Activated CD4-positive, alpha-beta T cell treated with anti-CD3 and anti-CD28 coated beads, Interleukin-2, amount 10 ng/mL, durations not matched to agents 7 days and 5 days (primary cell): ENCODE measurements at regions not wholly inside any gene's neighbourhood (a gene's known extent, or its start where the extent isn't known, plus 50 kb on each side); places are given as distances from the start of the nearest gene placed in this dataset.
"Not testable (repeated sequence)": the region's sequence is repeated elsewhere in the genome, so short reads cannot be mapped to it uniquely, and the experiment has no call there.

ENCODE experiments used
- CTCF ChIA-PET: fragments of 350-600 bp; sonication (Branson Sonifier 250); formaldehyde crosslinking; loops from one replicate; lab custom pipeline; 2021; ENCODE audit warnings: antibody characterized with exemption; lab: Charles Lee
- POLR2A ChIA-PET: fragments of 350-600 bp; sonication (Branson Sonifier 250); formaldehyde crosslinking; loops from one replicate; lab custom pipeline; 2021; ENCODE audit warnings: antibody characterized with exemption; lab: Charles Lee
- DNase-seq: peaks from one replicate; pipeline ENCODE4 v3.0.0-alpha.2; 2020
- H3K27ac Mint-ChIP-seq: one replicate; pipeline ENCODE4 v1.8.0; 2021; ENCODE audit warnings: mild to moderate bottlenecking, moderate library complexity, mixed read lengths
- H3K27me3 Mint-ChIP-seq: one replicate; pipeline ENCODE4 v1.8.0; 2021; ENCODE audit warnings: mixed read lengths
- H3K36me3 Mint-ChIP-seq: one replicate; pipeline ENCODE4 v1.8.0; 2021; ENCODE audit warnings: low read depth, mixed read lengths
- H3K4me1 Mint-ChIP-seq: one replicate; pipeline ENCODE4 v1.8.0; 2021; ENCODE audit warnings: mixed read lengths
- H3K4me3 Mint-ChIP-seq: one replicate; pipeline ENCODE4 v1.8.0; 2021; ENCODE audit warnings: mild to moderate bottlenecking, moderate library complexity, mixed read lengths
- H3K9me3 Mint-ChIP-seq: one replicate; pipeline ENCODE4 v1.8.0; 2021; ENCODE audit warnings: mixed read lengths

DNA sequence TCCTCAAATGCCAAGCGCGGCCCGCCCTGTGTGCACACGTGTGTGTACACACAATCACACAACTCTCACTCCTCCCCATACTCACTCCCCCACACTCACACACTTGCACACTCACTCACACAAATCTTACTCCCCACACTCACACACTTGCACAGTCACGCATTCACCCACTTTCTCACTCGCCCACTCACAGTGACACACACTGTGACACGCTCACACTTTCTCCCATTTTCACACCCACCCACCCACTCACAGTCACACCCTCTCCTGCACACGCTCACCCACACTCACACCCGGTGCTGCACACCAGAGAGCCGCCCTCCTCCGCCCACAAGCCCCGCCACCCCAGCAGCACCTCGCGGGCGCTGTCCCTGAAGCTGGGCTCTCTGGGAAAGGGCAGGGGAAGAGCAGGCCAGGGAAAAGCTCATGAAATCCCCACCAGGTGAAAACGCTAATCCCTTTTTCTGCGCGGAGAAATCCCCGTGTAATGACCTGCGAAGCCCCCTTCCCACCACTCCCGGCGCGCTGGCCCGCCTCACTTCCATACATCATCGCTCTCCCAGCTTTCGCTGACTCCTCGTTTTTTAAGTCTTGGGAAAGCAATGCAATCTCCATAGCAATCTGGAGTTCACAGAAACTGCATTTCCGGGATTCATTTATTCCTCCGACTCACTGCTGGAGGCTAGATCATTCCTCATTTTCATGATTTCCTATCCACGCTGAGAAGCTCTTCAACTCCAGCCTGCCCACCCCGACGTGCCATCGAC is 211.6 kb upstream of the LRRC61 start:
- H3K4me1 Mint-ChIP-seq, CTCF ChIA-PET, POLR2A ChIA-PET, H3K4me3 Mint-ChIP-seq, H3K36me3 Mint-ChIP-seq, H3K9me3 Mint-ChIP-seq, DNase-seq, H3K27ac Mint-ChIP-seq: not testable (repeated sequence)
- peaks cover 28% of the 10 kb centered on the region for H3K27me3 Mint-ChIP-seq

DNA sequence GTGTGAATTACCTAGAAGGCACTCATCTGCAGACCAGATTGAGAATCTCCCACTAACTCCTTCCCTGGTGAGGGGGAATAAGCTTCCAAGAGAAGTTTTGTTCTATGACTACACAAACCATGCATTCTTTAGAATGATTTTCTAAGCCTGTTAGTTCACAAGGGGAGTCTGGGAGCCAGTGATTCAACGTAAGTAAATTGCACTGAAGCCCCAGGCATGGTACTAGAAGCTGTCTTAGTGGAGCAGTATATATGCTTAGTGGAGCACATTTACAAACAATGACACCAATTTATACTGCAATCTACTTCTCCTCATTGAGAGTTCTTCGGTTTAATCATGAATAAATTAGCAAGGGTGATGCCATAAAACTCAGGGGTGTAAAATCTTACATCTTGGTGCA is 209.9 kb upstream of the LRRC61 start:
- POLR2A ChIA-PET, DNase-seq, H3K4me3 Mint-ChIP-seq, H3K36me3 Mint-ChIP-seq, H3K27ac Mint-ChIP-seq, CTCF ChIA-PET, H3K9me3 Mint-ChIP-seq, H3K4me1 Mint-ChIP-seq: not testable (repeated sequence)
- peaks cover 28% of the 10 kb centered on the region for H3K27me3 Mint-ChIP-seq

DNA sequence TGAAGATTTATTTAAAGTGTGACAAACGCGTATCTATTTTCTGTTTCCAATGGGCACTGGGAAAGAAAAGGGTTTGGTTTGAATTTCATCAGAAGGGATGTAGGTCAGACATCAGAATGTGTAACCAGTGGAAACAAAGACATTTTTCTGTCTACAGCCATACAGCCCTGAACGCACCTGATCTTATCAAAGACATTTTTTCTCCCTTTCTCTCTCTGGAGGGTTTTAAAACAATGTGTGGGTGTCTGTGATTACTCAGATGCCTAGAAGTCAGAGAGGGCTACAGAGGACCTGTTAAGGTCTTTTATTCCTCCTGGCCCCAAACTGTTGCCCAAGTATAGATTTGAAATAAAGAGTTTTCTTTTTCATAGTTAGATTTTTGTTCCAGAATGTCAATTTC is 208.6 kb upstream of the LRRC61 start:
- H3K9me3 Mint-ChIP-seq, POLR2A ChIA-PET, H3K4me1 Mint-ChIP-seq, H3K36me3 Mint-ChIP-seq, H3K27ac Mint-ChIP-seq, H3K4me3 Mint-ChIP-seq, DNase-seq: not testable (repeated sequence)
- CTCF ChIA-PET = interaction anchor here (0.6 kb wide), 1 partner anchor 171 kb away, joined by 3 read pairs; no protein-coding TSS in a partner anchor
- H3K27me3 Mint-ChIP-seq = peaks cover 32% of the 10 kb centered on the region

DNA sequence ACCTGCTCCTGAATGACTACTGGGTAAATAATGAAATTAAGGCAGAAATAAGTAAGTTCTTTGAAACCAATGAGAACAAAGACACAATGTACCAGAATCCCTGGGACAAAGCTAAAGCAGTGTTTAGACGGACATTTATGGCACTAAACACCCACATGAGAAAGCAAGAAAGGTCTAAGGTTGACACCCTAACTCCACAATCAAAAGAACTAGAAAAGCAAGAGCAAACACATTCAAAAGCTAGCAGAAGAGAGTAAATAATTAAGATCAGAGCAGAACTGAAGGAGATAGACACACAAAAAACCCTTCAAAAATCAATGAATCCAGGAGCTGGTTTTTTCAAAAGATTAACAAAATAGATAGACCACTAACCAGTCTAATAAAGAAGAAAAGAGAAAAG is 203.2 kb upstream of the LRRC61 start:
- DNase-seq, H3K4me1 Mint-ChIP-seq, H3K36me3 Mint-ChIP-seq, H3K4me3 Mint-ChIP-seq, CTCF ChIA-PET, H3K27ac Mint-ChIP-seq, POLR2A ChIA-PET, H3K9me3 Mint-ChIP-seq: not testable (repeated sequence)
- H3K27me3 Mint-ChIP-seq = peaks cover 35% of the 10 kb centered on the region

DNA sequence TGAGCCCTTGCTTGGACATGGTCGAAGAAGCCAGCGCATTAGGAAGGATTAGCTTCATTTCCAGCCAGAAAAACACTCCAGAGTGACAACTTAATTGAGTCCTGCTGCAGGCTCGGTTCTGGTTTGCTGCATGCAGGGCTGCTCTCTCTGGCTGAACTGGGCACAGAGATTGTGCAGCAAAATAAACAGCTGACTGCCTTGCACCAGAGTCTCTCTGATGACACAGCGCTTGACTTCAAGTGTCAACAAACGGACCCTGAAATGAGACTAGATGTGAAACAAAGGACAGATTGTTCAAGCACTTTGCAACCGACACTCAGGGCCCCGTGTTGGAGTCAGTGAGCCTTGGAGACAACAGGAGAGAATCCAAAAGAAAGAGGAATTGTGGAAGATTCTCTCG is 197.3 kb upstream of the LRRC61 start:
- POLR2A ChIA-PET, H3K4me1 Mint-ChIP-seq, H3K36me3 Mint-ChIP-seq, DNase-seq, H3K27ac Mint-ChIP-seq, CTCF ChIA-PET, H3K4me3 Mint-ChIP-seq, H3K9me3 Mint-ChIP-seq: not testable (repeated sequence)
- H3K27me3 Mint-ChIP-seq = peaks cover 14% of the 10 kb centered on the region

DNA sequence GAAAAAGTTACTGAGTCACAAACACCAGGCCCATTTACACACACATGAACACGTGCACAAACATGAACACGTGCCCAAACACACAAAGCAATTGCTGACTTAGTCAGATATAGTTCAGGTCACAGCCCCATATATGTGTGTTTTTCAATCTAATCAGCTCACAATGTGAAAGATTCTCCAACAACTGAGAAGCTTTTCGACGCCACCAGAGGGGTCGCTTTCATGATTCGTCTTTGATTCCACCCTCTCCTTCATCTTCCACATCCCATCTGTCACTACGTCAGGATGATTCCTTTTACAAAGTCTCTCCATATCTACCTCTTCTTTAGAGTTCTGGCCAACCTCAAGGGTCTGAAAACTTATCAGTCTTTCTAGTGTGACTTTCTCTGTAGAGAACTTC is 188.7 kb upstream of the LRRC61 start:
- H3K4me1 Mint-ChIP-seq, POLR2A ChIA-PET, H3K27ac Mint-ChIP-seq, H3K27me3 Mint-ChIP-seq, CTCF ChIA-PET, DNase-seq, H3K4me3 Mint-ChIP-seq, H3K9me3 Mint-ChIP-seq, H3K36me3 Mint-ChIP-seq: not testable (repeated sequence)

DNA sequence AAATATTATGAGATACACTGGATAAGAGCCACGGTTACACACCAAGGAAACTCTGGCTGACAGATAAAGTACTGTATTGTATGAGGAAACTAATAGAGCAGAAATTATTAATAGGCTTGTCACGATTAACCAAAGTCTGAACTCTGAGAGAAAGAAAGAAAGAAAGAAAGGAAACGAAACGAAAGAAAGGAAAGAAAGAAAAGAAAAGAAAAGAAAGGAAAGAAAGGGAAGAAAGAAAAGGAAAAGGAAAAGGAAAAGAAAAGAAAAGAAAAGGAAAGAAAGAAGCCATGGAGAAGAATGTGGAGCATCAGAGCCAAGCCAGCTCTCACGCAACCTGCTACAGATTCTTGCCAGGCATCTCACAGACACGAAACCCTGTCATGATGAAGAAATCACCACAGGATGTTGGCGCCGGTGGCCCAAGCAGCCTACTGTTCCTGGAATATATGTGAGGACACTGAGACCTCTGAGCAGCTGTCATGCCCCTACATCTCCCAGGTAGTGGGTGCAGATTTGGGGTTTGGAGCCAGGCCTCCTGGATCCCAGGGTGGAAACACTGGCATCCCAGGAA is 187.4 kb upstream of the LRRC61 start:
- H3K27me3 Mint-ChIP-seq, H3K27ac Mint-ChIP-seq, DNase-seq, H3K9me3 Mint-ChIP-seq, H3K36me3 Mint-ChIP-seq, H3K4me3 Mint-ChIP-seq, H3K4me1 Mint-ChIP-seq, CTCF ChIA-PET, POLR2A ChIA-PET: not testable (repeated sequence)

DNA sequence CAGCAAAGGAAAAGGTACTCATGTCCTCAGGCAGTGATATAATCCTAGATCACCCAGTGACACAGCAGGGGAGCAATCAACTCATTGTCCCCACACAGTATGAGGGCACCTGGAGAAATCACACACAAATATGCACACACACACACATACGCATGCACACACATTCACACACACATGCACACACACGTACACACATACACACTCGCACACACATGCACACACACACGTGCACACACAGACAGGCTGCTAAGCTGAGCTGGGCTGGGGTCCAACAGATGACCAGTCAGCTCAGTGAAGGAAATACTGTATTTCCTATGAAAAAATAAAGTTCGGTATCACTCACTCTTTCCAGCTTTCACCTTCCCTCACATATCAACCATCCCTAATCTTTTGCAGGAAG is 183.3 kb upstream of the LRRC61 start:
- DNase-seq, H3K36me3 Mint-ChIP-seq, CTCF ChIA-PET, H3K9me3 Mint-ChIP-seq, H3K27ac Mint-ChIP-seq, H3K4me3 Mint-ChIP-seq, H3K27me3 Mint-ChIP-seq, H3K4me1 Mint-ChIP-seq, POLR2A ChIA-PET: not testable (repeated sequence)

DNA sequence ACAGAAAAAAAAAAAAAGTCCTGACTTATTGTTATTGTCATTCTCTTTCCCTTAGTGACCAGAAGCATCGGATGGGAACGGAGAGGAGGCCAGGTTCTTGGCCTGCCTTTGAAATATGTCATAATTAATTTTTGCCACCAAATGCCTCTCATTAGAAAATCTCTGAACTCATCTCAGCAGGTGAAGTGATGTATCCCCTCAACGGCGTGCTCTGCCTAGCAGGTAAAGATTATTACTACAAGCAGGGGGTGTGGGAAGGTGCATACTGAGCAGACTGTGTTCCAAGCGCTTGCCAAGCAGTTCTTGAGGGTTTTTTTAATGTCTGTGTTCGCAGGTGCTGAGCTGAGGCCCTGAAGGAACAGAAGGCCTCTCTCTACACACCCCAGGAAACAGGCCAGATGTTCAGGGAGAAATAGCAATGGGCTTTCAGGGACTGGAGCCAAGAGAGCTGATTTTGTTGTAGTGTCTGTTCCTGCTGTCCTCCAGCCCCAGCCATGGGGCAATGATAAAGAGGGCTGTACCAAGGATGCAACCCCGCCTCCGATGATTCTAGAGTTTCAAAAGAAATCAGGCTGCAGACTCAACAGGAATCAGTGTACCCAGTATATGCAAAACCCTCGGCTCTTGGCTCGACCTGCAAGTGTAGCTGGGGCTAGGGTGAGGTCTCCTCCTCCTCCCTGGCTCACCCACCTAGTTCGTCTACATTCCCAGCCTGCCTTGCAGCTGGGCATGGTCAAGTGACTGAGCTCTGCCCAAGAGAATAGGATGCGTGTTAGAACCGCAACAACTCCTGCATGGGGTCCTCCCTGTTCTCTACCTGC is 181.4 kb upstream of the LRRC61 start:
- H3K4me3 Mint-ChIP-seq, H3K4me1 Mint-ChIP-seq, CTCF ChIA-PET, H3K36me3 Mint-ChIP-seq, POLR2A ChIA-PET, H3K27ac Mint-ChIP-seq, H3K27me3 Mint-ChIP-seq, DNase-seq, H3K9me3 Mint-ChIP-seq: not testable (repeated sequence)

DNA sequence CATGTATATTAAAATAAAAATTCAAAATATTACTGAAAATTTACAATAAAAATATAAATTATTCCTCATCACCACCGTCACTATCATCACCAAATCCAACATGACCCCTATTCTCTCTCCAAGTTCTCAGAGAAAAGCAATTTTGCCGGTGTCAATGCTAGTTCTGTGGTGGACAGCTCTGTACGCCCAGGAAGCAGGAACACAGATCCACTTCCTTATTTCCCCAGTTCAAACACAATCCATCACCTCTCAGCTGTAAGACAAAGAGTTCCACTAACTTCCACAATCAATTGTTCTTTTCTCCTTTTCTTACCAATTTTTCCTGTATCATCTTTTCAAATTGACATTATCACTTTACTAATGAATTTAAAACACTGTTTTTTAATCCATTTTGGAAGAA is 177.0 kb upstream of the LRRC61 start:
- H3K4me1 Mint-ChIP-seq, H3K4me3 Mint-ChIP-seq, DNase-seq, H3K27me3 Mint-ChIP-seq, H3K9me3 Mint-ChIP-seq, H3K36me3 Mint-ChIP-seq, H3K27ac Mint-ChIP-seq, POLR2A ChIA-PET, CTCF ChIA-PET: not testable (repeated sequence)

DNA sequence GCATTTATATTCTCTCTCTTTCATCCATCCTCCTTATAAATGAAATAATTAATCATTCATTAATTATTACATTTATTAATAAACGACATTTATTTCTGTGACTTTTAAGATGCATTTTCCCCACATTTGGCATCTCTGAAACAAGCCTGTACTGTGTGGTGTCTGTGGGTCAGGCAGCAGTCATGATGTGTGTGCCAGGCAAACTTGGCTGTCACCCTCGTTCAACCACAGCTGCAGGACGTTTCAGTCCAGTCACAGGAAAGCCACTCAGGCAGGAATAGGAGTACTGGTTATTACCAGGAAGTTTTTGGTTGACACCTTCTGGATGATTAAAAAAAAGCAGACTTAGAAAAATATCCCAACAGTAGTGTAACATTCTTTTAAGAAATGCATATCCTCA is 175.6 kb upstream of the LRRC61 start:
- H3K27ac Mint-ChIP-seq, POLR2A ChIA-PET, H3K4me1 Mint-ChIP-seq, DNase-seq, H3K27me3 Mint-ChIP-seq, CTCF ChIA-PET, H3K9me3 Mint-ChIP-seq, H3K4me3 Mint-ChIP-seq, H3K36me3 Mint-ChIP-seq: not testable (repeated sequence)

DNA sequence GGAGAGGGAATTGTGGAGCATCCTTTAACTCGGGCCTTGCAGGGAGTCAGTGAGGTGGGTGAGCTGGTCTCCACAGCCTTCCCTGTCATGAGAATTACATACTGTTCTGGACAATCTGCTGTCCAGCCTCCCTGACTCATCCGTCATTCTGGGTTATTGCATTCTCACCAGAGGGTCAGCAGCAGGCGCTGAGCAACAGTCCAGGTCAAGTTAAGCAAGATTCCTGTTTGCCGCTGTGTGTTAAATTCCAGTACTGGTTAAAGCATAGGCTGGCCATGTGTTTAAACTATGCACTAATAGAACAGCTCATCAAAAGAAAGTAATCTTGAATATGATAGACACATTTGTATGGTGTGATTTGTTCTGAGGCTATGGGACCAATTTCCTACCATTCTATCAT is 167.1 kb upstream of the LRRC61 start:
- H3K27me3 Mint-ChIP-seq, H3K4me3 Mint-ChIP-seq, DNase-seq, H3K4me1 Mint-ChIP-seq, POLR2A ChIA-PET, H3K27ac Mint-ChIP-seq, H3K9me3 Mint-ChIP-seq, CTCF ChIA-PET, H3K36me3 Mint-ChIP-seq: not testable (repeated sequence)

DNA sequence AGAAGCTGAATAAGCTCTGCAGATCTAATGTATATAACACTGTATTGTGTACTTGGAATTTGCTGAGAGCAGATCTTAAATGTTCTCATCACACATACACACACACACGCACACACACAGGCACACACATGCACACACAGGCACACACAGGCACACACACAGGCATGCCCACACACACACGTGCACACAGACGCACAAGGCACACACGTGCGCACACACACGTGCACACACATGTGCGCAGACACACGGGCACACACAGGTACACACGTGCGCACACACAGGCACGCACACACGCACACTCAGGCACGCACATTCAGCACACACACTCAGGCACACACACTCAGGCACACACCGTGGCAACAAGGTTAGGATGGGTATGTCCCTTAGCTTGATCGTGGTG is 164.5 kb upstream of the LRRC61 start:
- H3K27ac Mint-ChIP-seq, H3K27me3 Mint-ChIP-seq, CTCF ChIA-PET, POLR2A ChIA-PET, H3K9me3 Mint-ChIP-seq, DNase-seq, H3K36me3 Mint-ChIP-seq, H3K4me1 Mint-ChIP-seq, H3K4me3 Mint-ChIP-seq: not testable (repeated sequence)
